Smooth muscle cell (in vitro differentiated cells): ENCODE measurements at regions not wholly inside any gene's neighbourhood (a gene's known extent, or its start where the extent isn't known, plus 50 kb on each side); places are given as distances from the start of the nearest gene placed in this dataset.

ENCODE experiments used
- DNase-seq: peaks from one replicate; lab custom pipeline; 2025; ENCODE audit not compliant: unreplicated experiment; lab: John Stamatoyannopoulos, UW
- H2AFZ ChIP-seq: fragments of 200-600 bp; sonication (generic); 2 replicates; pipeline ENCODE4 v1.6.0; 2016; ENCODE audit warnings: antibody characterized with exemption, low read depth, mild to moderate bottlenecking
- H3F3A ChIP-seq: fragments of 200-600 bp; sonication (generic); 2 replicates; pipeline ENCODE4 v1.6.0; 2017; ENCODE audit warnings: antibody characterized with exemption, low read depth
- H3K27ac ChIP-seq: fragments of 200-600 bp; sonication (generic); 2 replicates; pipeline ENCODE4 v1.5.1; 2016; ENCODE audit warnings: low read depth, mild to moderate bottlenecking
- H3K27me3 ChIP-seq: fragments of 200-600 bp; sonication (generic); 2 replicates; pipeline ENCODE4 v1.6.1; 2016; ENCODE audit warnings: low read depth, mild to moderate bottlenecking
- H3K36me3 ChIP-seq: fragments of 200-600 bp; sonication (generic); 2 replicates; pipeline ENCODE4 v1.5.1; 2016; ENCODE audit warnings: low read depth
- H3K4me1 ChIP-seq: fragments of 200-600 bp; sonication (generic); 2 replicates; pipeline ENCODE4 v1.5.1; 2016; ENCODE audit warnings: low read depth
- H3K4me2 ChIP-seq: fragments of 200-600 bp; sonication (generic); 2 replicates; pipeline ENCODE4 v1.6.0; 2016; ENCODE audit warnings: mild to moderate bottlenecking
- H3K4me3 ChIP-seq: fragments of 200-600 bp; sonication (generic); 2 replicates; pipeline ENCODE4 v1.5.1; 2016; ENCODE audit warnings: mild to moderate bottlenecking
- H3K79me2 ChIP-seq: fragments of 200-600 bp; sonication (generic); 2 replicates; pipeline ENCODE4 v1.6.0; 2016; ENCODE audit warnings: low read depth, mild to moderate bottlenecking
- H3K9ac ChIP-seq: fragments of 200-600 bp; sonication (generic); 2 replicates; pipeline ENCODE4 v1.6.0; 2016; ENCODE audit warnings: low read depth
- H3K9me3 ChIP-seq: fragments of 200-600 bp; sonication (generic); replicated peaks from 2 replicates; pipeline ENCODE4 v1.5.1; 2016; ENCODE audit warnings: low read depth
- H4K20me1 ChIP-seq: fragments of 200-600 bp; sonication (generic); 2 replicates; pipeline ENCODE4 v1.6.0; 2016; ENCODE audit warnings: low read depth
- WGBS: methylation state at CpG from one replicate; pipeline ENCODE4 v1.1.7; 2016; ENCODE audit warnings: low lambda C conversion rate; 5-methylcytosine and 5-hydroxymethylcytosine counted together
- TF ChIP-seq, protein P1 (sequence below): fragments of 200-600 bp; sonication (generic); IDR thresholded peaks from 2 replicates; pipeline ENCODE4 v1.5.1; 2017; ENCODE audit warnings: borderline replicate concordance, mild to moderate bottlenecking, antibody characterized with exemption; ENCODE audit not compliant: insufficient read depth, poor library complexity, severe bottlenecking

DNA sequence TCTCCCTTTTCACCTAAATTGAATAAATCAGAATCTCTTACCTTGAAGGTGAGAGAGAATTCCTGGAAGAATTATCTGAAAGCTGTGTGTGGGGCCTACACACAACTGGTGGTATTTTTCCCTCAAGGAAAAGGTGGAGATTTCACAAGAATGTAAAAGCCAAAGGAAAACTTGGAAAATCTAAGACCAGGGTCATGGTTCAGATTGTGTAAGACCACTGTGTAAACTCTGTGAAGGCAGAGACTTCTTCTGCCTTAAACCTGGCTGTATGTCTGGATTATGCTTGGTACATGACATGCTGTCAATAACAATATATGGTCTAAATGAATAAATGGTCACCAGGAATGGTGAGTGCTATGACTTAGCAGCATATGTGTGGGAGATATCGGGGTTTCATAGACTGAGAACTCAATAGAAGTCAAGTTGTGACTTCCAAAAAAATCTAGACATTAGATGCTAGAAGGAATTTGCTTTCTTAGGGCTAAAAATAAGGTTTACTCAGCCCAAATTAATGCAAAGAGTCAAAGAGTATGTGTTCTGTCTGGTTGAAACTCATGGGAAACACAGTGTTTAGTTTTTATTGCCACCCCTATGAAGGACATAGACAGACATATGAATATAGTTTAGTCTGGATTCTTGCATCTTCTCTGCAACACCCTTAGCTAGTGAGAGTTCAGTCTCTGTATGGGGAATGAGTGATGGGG lies 163.7 kb downstream of the SNAPC1 start:
- no peaks in the 10 kb centered on the region for H3F3A ChIP-seq
- H2AFZ ChIP-seq = no peak overlapping the region
- H3K4me3 ChIP-seq = no peak overlapping the region
- no peak overlapping the region for H3K9ac ChIP-seq
- TF ChIP-seq, protein P1, sequence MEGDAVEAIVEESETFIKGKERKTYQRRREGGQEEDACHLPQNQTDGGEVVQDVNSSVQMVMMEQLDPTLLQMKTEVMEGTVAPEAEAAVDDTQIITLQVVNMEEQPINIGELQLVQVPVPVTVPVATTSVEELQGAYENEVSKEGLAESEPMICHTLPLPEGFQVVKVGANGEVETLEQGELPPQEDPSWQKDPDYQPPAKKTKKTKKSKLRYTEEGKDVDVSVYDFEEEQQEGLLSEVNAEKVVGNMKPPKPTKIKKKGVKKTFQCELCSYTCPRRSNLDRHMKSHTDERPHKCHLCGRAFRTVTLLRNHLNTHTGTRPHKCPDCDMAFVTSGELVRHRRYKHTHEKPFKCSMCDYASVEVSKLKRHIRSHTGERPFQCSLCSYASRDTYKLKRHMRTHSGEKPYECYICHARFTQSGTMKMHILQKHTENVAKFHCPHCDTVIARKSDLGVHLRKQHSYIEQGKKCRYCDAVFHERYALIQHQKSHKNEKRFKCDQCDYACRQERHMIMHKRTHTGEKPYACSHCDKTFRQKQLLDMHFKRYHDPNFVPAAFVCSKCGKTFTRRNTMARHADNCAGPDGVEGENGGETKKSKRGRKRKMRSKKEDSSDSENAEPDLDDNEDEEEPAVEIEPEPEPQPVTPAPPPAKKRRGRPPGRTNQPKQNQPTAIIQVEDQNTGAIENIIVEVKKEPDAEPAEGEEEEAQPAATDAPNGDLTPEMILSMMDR = no peak
- no peaks in the 10 kb centered on the region for H4K20me1 ChIP-seq
- H3K79me2 ChIP-seq = no peaks in the 10 kb centered on the region
- WGBS = 87% methylated on average over 1 of the region's 1 CpG
- DNase-seq = no peak
- H3K9me3 ChIP-seq = no peaks in the 10 kb centered on the region
- H3K27ac ChIP-seq = peak overlapping the region; percentile 77
- no peak overlapping the region for H3K4me2 ChIP-seq
- H3K36me3 ChIP-seq = no peaks in the 10 kb centered on the region
- H3K27me3 ChIP-seq = no peaks in the 10 kb centered on the region
- H3K4me1 ChIP-seq = no peaks in the 10 kb centered on the region

DNA sequence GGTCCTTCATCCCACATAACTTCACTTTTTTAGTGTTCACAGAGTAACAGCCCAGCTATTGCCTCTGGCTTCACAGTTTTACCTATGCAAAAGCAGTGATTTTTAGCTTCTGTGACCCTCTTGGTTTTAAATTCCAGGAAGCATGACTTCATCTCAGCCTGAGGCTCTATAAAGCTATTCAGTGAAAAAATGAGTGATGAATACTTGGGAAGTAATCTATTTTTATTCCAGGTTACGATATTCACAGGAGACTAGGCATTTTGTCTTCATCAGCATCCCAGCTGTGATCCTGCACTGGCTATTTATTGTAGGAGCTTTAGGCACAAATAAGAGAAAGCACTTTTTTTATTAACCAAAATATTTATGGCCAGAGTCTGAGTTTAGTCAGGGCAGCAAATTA lies 164.8 kb downstream of the SNAPC1 start:
- Histone ChIP-seq H3K9ac (peak overlapping the region; percentile 43), H3K79me2 (no peaks in the 10 kb centered on the region), H3K4me1 (no peaks in the 10 kb centered on the region)

DNA sequence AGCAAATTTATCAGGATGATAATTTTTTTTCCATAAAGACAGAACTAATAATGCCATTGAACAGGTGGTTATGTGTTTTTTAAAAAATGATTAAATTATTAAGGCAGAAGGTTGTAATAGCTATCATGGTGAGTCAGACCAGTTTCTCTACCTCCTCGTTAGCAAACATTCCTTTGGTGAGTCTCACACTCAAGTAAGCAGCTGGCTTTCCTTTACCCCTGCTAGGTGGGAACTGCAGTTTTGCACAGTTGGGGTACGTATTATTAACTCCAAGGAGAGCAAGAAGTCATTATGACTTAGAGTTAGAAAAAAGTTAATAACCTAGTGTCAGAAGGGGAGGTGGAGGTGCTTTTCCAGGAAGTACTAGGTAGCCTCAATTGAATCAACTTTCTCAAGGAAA lies 165.3 kb downstream of the SNAPC1 start:
- DNase-seq = no peak
- TF ChIP-seq, protein P1 = no peak
- Histone ChIP-seq H4K20me1 (no peaks in the 10 kb centered on the region), H3K79me2 (no peaks in the 10 kb centered on the region), H3K27ac (peak overlapping the region; percentile 77), H3K9ac (peak overlapping the region; percentile 43), H3K4me1 (no peaks in the 10 kb centered on the region), H3K4me2 (peak overlapping the region; percentile 54), H3F3A (no peaks in the 10 kb centered on the region), H3K9me3 (no peaks in the 10 kb centered on the region), H3K27me3 (no peaks in the 10 kb centered on the region), H3K4me3 (no peak overlapping the region), H2AFZ (no peak overlapping the region), H3K36me3 (no peaks in the 10 kb centered on the region)
- 24% methylated on average over 2 of the region's 2 CpGs for WGBS

More for the DNA sequence above, 164.8 kb downstream of the SNAPC1 start:
- peak overlapping the region; percentile 77 for H3K27ac ChIP-seq
- 35% methylated on average over 1 of the region's 1 CpG for WGBS
- TF ChIP-seq, protein P1 = no peak
- no peaks in the 10 kb centered on the region for H3F3A ChIP-seq
- peak overlapping the region; percentile 54 for H3K4me2 ChIP-seq
- no peak overlapping the region for H3K4me3 ChIP-seq
- DNase-seq = no peak
- no peak overlapping the region for H2AFZ ChIP-seq
- no peaks in the 10 kb centered on the region for H3K27me3 ChIP-seq
- H3K9me3 ChIP-seq = no peaks in the 10 kb centered on the region
- no peaks in the 10 kb centered on the region for H3K36me3 ChIP-seq
- H4K20me1 ChIP-seq = no peaks in the 10 kb centered on the region

DNA sequence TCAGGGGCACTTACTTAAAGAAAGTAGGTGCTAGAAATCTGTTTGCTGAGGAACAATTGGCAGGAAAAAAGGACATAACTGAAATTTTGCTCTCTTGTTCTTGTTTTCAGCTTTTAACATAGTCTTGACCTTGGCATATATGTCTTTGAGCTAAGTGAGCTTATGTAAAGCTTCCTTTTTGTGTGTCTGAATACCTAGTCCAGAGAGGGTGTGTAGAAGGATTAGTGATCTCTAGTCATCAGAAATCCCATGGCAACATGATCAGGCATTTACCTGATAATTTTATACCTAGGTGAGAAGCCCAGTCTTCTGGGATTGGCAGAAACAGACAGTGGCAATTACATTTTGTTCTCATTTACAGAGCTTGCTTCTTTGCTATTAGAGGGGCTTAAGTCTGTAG lies 166.1 kb downstream of the SNAPC1 start:
- DNase-seq = no peak
- H3K4me3 ChIP-seq = no peak overlapping the region
- no peak overlapping the region for H3K4me2 ChIP-seq
- no peak overlapping the region for H2AFZ ChIP-seq
- H3K27ac ChIP-seq = peak overlapping the region; percentile 77
- no peaks in the 10 kb centered on the region for H3K79me2 ChIP-seq
- H3F3A ChIP-seq = no peaks in the 10 kb centered on the region
- H3K9me3 ChIP-seq = no peaks in the 10 kb centered on the region
- no peaks in the 10 kb centered on the region for H3K4me1 ChIP-seq
- H4K20me1 ChIP-seq = no peaks in the 10 kb centered on the region
- TF ChIP-seq, protein P1 = no peak
- no peaks in the 10 kb centered on the region for H3K27me3 ChIP-seq
- no peaks in the 10 kb centered on the region for H3K36me3 ChIP-seq
- no peak overlapping the region for H3K9ac ChIP-seq
